Stomach (tissue), 4 donors: ENCODE measurements at regions not wholly inside any gene's neighbourhood (a gene's known extent, or its start where the extent isn't known, plus 50 kb on each side); places are given as distances from the start of the nearest gene placed in this dataset.

Experiments used
- EP300 ChIP-seq: sonication (generic); formaldehyde crosslinking; IDR thresholded peaks from one replicate; pipeline ENCODE4 v1.6.1; 2017; ENCODE audit warnings: antibody characterized with exemption
- POLR2A ChIP-seq, 4 donors: fragments of 450-650 bp; IDR thresholded peaks; one replicate each; pipeline ENCODE4 v1.6.1; 2016; ENCODE audit warnings: antibody characterized with exemption in 4 of 4, control low read depth in 2 of 4, mild to moderate bottlenecking in 1 of 4, moderate library complexity in 1 of 4
- POLR2AphosphoS5 ChIP-seq, 3 donors: sonication (generic); formaldehyde crosslinking; IDR thresholded peaks; one replicate each; pipeline ENCODE4 v1.6.1; 2016; ENCODE audit warnings: antibody characterized with exemption in 3 of 3
- TF ChIP-seq, protein P1 (sequence below), 7 experiments: fragments of 450-650 bp in 4 of 7; fragments of 200-600 bp in 3 of 7; sonication (generic) in 3 of 7; IDR thresholded peaks; one replicate each; pipeline ENCODE4 v1.5.1; 2016 to 2019; ENCODE audit warnings: antibody characterized with exemption in 7 of 7, control low read depth in 2 of 7, mild to moderate bottlenecking in 1 of 7

DNA sequence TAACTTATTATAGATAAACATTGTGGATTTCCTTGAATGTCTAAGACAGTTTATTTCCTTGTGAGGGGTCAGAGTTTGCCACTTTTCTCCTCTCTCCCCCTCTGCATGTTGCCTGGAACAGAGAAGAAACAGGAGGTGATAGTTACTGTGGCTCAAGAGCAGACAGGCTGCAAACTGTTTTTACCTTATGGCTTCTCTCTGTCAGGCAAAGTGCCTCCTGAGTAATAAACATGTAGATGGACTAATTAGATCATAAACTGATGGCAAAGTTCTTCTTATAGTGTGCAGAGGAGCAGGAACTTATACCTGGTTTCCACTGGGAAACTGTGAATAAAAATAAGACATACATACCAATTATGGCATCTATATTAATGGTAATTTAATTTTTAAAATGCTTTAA lies 133.1 kb upstream of the CDH12 start:
- TF ChIP-seq, protein P1, sequence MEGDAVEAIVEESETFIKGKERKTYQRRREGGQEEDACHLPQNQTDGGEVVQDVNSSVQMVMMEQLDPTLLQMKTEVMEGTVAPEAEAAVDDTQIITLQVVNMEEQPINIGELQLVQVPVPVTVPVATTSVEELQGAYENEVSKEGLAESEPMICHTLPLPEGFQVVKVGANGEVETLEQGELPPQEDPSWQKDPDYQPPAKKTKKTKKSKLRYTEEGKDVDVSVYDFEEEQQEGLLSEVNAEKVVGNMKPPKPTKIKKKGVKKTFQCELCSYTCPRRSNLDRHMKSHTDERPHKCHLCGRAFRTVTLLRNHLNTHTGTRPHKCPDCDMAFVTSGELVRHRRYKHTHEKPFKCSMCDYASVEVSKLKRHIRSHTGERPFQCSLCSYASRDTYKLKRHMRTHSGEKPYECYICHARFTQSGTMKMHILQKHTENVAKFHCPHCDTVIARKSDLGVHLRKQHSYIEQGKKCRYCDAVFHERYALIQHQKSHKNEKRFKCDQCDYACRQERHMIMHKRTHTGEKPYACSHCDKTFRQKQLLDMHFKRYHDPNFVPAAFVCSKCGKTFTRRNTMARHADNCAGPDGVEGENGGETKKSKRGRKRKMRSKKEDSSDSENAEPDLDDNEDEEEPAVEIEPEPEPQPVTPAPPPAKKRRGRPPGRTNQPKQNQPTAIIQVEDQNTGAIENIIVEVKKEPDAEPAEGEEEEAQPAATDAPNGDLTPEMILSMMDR (IDR thresholded peaks at IDR 0.05), result no peak
- TF ChIP-seq EP300, result no peak
- no peak for TF ChIP-seq POLR2A (IDR thresholded peaks at IDR 0.05)
- no peak for TF ChIP-seq POLR2AphosphoS5 (IDR thresholded peaks at IDR 0.05)
